Gastroesophageal sphincter (tissue), 4 donors: ENCODE measurements at regions not wholly inside any gene's neighbourhood (a gene's known extent, or its start where the extent isn't known, plus 50 kb on each side); places are given as distances from the start of the nearest gene placed in this dataset.
A peak's percentile ranks its signal among the peaks of the same experiment; 100 is the strongest.
"Not testable (repeated sequence)": the region's sequence is repeated elsewhere in the genome, so short reads cannot be mapped to it uniquely, and the experiment has no call there.

ENCODE experiments used
- ATAC-seq: fragments of 150-250 bp; one replicate; pipeline ENCODE4 v1.9.1; 2016; ENCODE audit warnings: mild to moderate bottlenecking, moderate library complexity
- H3K27ac ChIP-seq, 4 donors: fragments of 200-600 bp; sonication (generic) in 3 of 4; 1 replicate in 3 of 4; 2 replicates in 1 of 4; pipeline ENCODE4 v1.5.1; 2016 to 2019
- H3K27me3 ChIP-seq: fragments of 200-600 bp; sonication (generic); one replicate; pipeline ENCODE4 v1.5.1; 2019
- H3K36me3 ChIP-seq, 2 donors: fragments of 200-600 bp; sonication (generic); one replicate each; pipeline ENCODE4 v1.5.1; 2019; ENCODE audit warnings: control low read depth in 1 of 2
- H3K4me1 ChIP-seq, 3 donors: fragments of 200-600 bp; sonication (generic); 1 replicate in 2 of 3; 2 replicates in 1 of 3; pipeline ENCODE4 v1.5.1; 2016 to 2019; ENCODE audit warnings: control low read depth in 2 of 3
- H3K4me3 ChIP-seq, 2 donors: fragments of 200-600 bp; sonication (generic); one replicate each; pipeline ENCODE4 v1.5.1; 2019; ENCODE audit warnings: mild to moderate bottlenecking in 1 of 2, moderate library complexity in 1 of 2
- H3K9me3 ChIP-seq, 3 donors: fragments of 200-600 bp; sonication (generic); one replicate each; pipeline ENCODE4 v1.5.1; 2017 to 2019; ENCODE audit warnings: control low read depth in 2 of 3
- EP300 ChIP-seq: sonication (generic); formaldehyde crosslinking; IDR thresholded peaks from one replicate; pipeline ENCODE4 v1.6.1; 2017; ENCODE audit warnings: antibody characterized with exemption, mild to moderate bottlenecking
- POLR2A ChIP-seq, 2 donors: fragments of 450-650 bp; IDR thresholded peaks; one replicate each; pipeline ENCODE4 v1.6.1; 2017; ENCODE audit warnings: antibody characterized with exemption in 2 of 2, mild to moderate bottlenecking in 2 of 2, moderate library complexity in 1 of 2
- POLR2AphosphoS5 ChIP-seq: sonication (generic); formaldehyde crosslinking; IDR thresholded peaks from one replicate; pipeline ENCODE4 v1.6.1; 2017; ENCODE audit warnings: antibody characterized with exemption
- WGBS, 2 donors: methylation state at CpG; one replicate each; pipeline ENCODE4 v1.1.5; 2018; ENCODE audit warnings: low coverage in 1 of 2; 5-methylcytosine and 5-hydroxymethylcytosine counted together
- TF ChIP-seq, protein P1 (sequence below), 4 experiments: fragments of 200-600 bp in 2 of 4; fragments of 450-650 bp in 2 of 4; sonication (generic) in 1 of 4; IDR thresholded peaks; one replicate each; pipeline ENCODE4 v1.5.1; 2017 to 2019; ENCODE audit warnings: antibody characterized with exemption in 4 of 4, mild to moderate bottlenecking in 2 of 4, moderate library complexity in 2 of 4

- Histone ChIP-seq H3K27ac (no peak overlapping the region), H3K4me1 (no peaks in the 10 kb centered on the region), H3K9me3 (no peaks in the 10 kb centered on the region), H3K36me3 (no peaks in the 10 kb centered on the region), H3K4me3 (no peak overlapping the region), H3K27me3 (no peaks in the 10 kb centered on the region)
- no peak for ATAC-seq
- WGBS, 2 donors: 87 to 92% methylated on average over 9 to 12 of the region's 13 CpGs
- TF ChIP-seq POLR2A (IDR thresholded peaks at IDR 0.05) (no peak), EP300 (no peak), POLR2AphosphoS5 (no peak)
- TF ChIP-seq, protein P1, sequence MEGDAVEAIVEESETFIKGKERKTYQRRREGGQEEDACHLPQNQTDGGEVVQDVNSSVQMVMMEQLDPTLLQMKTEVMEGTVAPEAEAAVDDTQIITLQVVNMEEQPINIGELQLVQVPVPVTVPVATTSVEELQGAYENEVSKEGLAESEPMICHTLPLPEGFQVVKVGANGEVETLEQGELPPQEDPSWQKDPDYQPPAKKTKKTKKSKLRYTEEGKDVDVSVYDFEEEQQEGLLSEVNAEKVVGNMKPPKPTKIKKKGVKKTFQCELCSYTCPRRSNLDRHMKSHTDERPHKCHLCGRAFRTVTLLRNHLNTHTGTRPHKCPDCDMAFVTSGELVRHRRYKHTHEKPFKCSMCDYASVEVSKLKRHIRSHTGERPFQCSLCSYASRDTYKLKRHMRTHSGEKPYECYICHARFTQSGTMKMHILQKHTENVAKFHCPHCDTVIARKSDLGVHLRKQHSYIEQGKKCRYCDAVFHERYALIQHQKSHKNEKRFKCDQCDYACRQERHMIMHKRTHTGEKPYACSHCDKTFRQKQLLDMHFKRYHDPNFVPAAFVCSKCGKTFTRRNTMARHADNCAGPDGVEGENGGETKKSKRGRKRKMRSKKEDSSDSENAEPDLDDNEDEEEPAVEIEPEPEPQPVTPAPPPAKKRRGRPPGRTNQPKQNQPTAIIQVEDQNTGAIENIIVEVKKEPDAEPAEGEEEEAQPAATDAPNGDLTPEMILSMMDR (IDR thresholded peaks at IDR 0.05): no peak
Measured at GRCh38 chr3:75380276-75380771, 283.8 kb upstream of the FRG2C start.

DNA sequence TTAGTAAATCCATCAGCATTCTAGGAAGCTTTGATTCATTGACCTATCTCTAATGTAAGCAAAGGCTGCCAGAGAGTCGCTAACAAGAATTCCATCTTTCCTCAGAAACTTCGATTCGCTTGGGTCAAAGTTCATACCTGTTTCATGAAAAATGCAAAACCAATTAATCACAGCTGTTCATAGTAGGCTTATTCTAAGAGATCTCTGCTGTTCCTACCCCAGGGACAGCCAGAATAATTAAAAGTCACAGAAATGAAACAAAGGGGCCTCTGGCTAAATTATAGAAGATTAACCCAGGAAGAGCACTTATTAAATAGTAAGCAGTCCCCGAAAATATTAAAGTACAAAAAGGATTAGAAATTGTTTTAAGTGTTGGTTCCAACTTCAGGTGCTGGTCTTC, 280.1 kb upstream of the FRG2C start:
- H3K27me3 ChIP-seq, H3K27ac ChIP-seq, H3K9me3 ChIP-seq, H3K4me3 ChIP-seq, H3K36me3 ChIP-seq, ATAC-seq: not testable (repeated sequence)
- WGBS, 2 donors: 76 to 100% methylated on average over 1 to 4 of the region's 4 CpGs
- peaks cover 0 to 11% (median 4%) of the 10 kb centered on the region in 3 donors for H3K4me1 ChIP-seq

DNA sequence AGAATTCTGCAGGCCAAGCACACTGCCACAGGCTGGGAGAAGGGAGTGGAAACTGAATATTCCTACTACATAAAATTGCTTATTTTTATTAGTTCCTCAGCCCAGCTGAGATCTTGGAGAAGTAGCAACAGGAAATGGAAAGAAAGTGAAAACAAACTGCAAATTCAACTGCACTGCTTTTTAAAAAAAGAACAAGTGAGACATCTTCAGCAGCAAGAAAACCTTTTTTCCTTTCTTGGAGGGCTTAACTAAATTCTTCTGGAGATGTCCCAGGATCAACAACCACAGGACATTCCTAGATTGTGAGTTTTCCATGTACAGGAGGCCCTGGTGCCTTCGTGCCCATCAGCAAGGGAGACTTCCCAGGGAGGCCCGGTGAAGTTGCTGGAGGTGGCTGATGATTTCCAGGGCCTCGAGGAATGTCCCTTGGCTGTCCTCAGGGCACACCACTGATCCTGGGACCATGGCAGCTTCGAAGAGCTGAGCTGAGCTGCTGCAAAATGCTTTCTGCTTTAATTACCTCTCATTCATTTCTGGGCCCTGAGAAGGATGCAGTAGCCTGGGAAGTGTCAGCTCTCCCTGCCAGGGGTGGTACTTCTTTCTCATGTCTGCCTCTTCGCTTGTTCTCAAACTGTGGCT, 275.5 kb upstream of the FRG2C start:
- peak overlapping the region in 2 of 4 donors; percentile 31 to 40 for H3K27ac ChIP-seq
- not testable (repeated sequence) for H3K4me3 ChIP-seq, H3K9me3 ChIP-seq, H3K36me3 ChIP-seq, ATAC-seq, H3K27me3 ChIP-seq
- H3K4me1 ChIP-seq: peaks cover 0 to 13% (median 4%) of the 10 kb centered on the region in 3 donors
- WGBS, 2 donors: 50% methylated on average over 1 of the region's 5 CpGs; no CpG with 5 or more reads in 1 of the 2 donors

- H3K4me3 ChIP-seq, ATAC-seq, H3K27me3 ChIP-seq, H3K27ac ChIP-seq, H3K36me3 ChIP-seq, H3K9me3 ChIP-seq: not testable (repeated sequence)
- 40 to 100% methylated on average over 1 of the region's 3 CpGs for WGBS, 2 donors
- H3K4me1 ChIP-seq: peaks cover 0 to 40% (median 14%) of the 10 kb centered on the region in 3 donors
Measured at GRCh38 chr3:75393288-75393694, 270.8 kb upstream of the FRG2C start.

DNA sequence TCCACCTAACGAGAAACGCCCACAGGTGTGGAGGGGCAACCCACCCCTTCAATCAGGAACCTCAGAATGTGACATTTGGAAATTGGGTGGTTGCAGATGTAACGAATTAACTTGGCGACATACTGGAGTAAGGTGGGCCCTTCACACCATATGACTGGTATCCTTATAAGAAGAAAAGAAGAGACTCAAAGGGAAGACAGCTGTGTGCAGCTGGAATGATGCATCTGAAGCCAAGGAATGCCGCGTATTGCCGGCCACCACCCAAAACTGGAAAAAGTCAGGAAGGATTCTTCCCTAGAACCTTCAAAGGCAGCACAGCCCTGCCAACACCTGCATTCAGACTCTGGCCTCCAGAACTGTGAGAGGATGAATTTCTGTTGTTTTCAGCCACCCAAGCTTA, 270.0 kb upstream of the FRG2C start:
- not testable (repeated sequence) for ATAC-seq, H3K9me3 ChIP-seq, H3K36me3 ChIP-seq, H3K4me3 ChIP-seq, H3K27me3 ChIP-seq
- WGBS, 2 donors: 49 to 70% methylated on average over 5 of the region's 7 CpGs
- Histone ChIP-seq H3K4me1 (peaks cover 0 to 32% (median 12%) of the 10 kb centered on the region in 3 donors), H3K27ac (peak overlapping the region in 3 of 4 donors; percentile 49 to 70 (median 70))

- WGBS, 2 donors: 4 to 97% methylated on average over 5 to 6 of the region's 15 CpGs
- not testable (repeated sequence) for H3K9me3 ChIP-seq, H3K27me3 ChIP-seq, H3K4me3 ChIP-seq, ATAC-seq, H3K36me3 ChIP-seq
- Histone ChIP-seq H3K27ac (peak overlapping the region in 3 of 4 donors; percentile 49 to 70 (median 70)), H3K4me1 (peaks cover 0 to 32% (median 12%) of the 10 kb centered on the region in 3 donors)
Measured at GRCh38 chr3:75394562-75395360, 269.4 kb upstream of the FRG2C start.

GRCh38 chr3:75395580-75396315, 268.4 kb upstream of the FRG2C start:
- H3K9me3 ChIP-seq: no peaks in the 10 kb centered on the region
- H3K4me3 ChIP-seq: peak overlapping the region in 1 of 2 donors; percentile 47

More at GRCh38 chr3:75395580-75396315, 268.4 kb upstream of the FRG2C start:
- TF ChIP-seq, protein P1 (IDR thresholded peaks at IDR 0.05): no peak
- TF ChIP-seq EP300 (no peak), POLR2A (IDR thresholded peaks at IDR 0.05) (no peak), POLR2AphosphoS5 (no peak)
- 100% methylated on average over 2 of the region's 61 CpGs; no CpG with 5 or more reads in 1 of the 2 donors for WGBS, 2 donors
- peaks cover 0 to 32% (median 12%) of the 10 kb centered on the region in 3 donors for H3K4me1 ChIP-seq
- H3K27ac ChIP-seq: peak overlapping the region in 2 of 4 donors; percentile 70
- H3K36me3 ChIP-seq: no peaks in the 10 kb centered on the region
- no peaks in the 10 kb centered on the region for H3K27me3 ChIP-seq
- ATAC-seq: no peak
